H1 (cell line): ENCODE measurements at regions not wholly inside any gene's neighbourhood (a gene's known extent, or its start where the extent isn't known, plus 50 kb on each side); places are given as distances from the start of the nearest gene placed in this dataset.

Source experiments
- CTCF ChIA-PET: fragments of 300-600 bp; sonication (Branson Sonifier 250); formaldehyde crosslinking; loops from one replicate; lab custom pipeline; 2021; ENCODE audit not compliant: partially characterized antibody; lab: Charles Lee
- POLR2A ChIA-PET: fragments of 300-600 bp; sonication (Branson Sonifier 250); formaldehyde crosslinking; loops from one replicate; lab custom pipeline; 2021; ENCODE audit warnings: inconsistent platforms; ENCODE audit not compliant: partially characterized antibody; lab: Charles Lee
- DNase-seq, 2 experiments: peaks; one replicate each; pipeline versions ENCODE4 v3.0.0 to v3.0.0-alpha.2; 2010 to 2022; ENCODE audit warnings: low spot score in 2 of 2, low read depth in 1 of 2, mixed read lengths in 1 of 2
- FAIRE-seq: peaks from 2 replicates; lab custom pipeline; 2011; peaks lifted over from hg19 to GRCh38; lab: Jason Lieb, UNC
- H2AFZ ChIP-seq: 2 replicates; pipeline ENCODE4 v1.8.1; 2012; ENCODE audit warnings: low read length, inconsistent platforms
- H2AK5ac ChIP-seq: 2 replicates; pipeline ENCODE4 v1.6.1; 2013; ENCODE audit warnings: low read depth, low read length
- H2BK120ac ChIP-seq: replicated peaks from 2 replicates; pipeline ENCODE3; 2013; ENCODE audit warnings: low read depth, low read length, inconsistent platforms
- H2BK12ac ChIP-seq: 2 replicates; pipeline ENCODE4 v1.6.1; 2013; ENCODE audit warnings: low read depth, low read length
- H2BK15ac ChIP-seq: 2 replicates; pipeline ENCODE4 v1.6.1; 2013; ENCODE audit warnings: low read length
- H2BK20ac ChIP-seq: 2 replicates; pipeline ENCODE4 v1.6.1; 2013; ENCODE audit warnings: low read length
- H2BK5ac ChIP-seq: 2 replicates; pipeline ENCODE4 v1.6.1; 2013; ENCODE audit warnings: low read depth, low read length
- H3K14ac ChIP-seq: 2 replicates; pipeline ENCODE4 v1.6.1; 2013; ENCODE audit warnings: inconsistent platforms; ENCODE audit not compliant: insufficient read length
- H3K18ac ChIP-seq: 2 replicates; pipeline ENCODE4 v1.6.1; 2013; ENCODE audit warnings: low read length; ENCODE audit errors: extremely low read depth
- H3K23ac ChIP-seq: 2 replicates; pipeline ENCODE4 v1.6.1; 2013; ENCODE audit warnings: inconsistent platforms; ENCODE audit not compliant: insufficient read length
- H3K23me2 ChIP-seq: 2 replicates; pipeline ENCODE4 v1.6.1; 2013; ENCODE audit warnings: low read depth, low read length
- H3K27ac ChIP-seq: 2 replicates; pipeline ENCODE4 v1.6.1; 2011; ENCODE audit warnings: low read depth, low read length, inconsistent platforms
- H3K27me3 ChIP-seq, 4 experiments: replicated peaks in 1 of 4; 1 replicate in 1 of 4; 2 replicates in 3 of 4; pipeline versions ENCODE4 v1.6.1 to v1.8.1; 2011 to 2013; ENCODE audit warnings: low read length in 3 of 4, mild to moderate bottlenecking in 3 of 4, inconsistent platforms in 2 of 4, mixed read lengths in 2 of 4, moderate library complexity in 1 of 4; ENCODE audit not compliant: control insufficient read depth in 3 of 4, insufficient read depth in 3 of 4; ENCODE audit errors: extremely low read depth in 1 of 4
- H3K36me3 ChIP-seq, 4 experiments: 2 replicates each; pipeline versions ENCODE4 v1.6.1 to v1.8.1; 2011 to 2013; ENCODE audit warnings: mild to moderate bottlenecking in 4 of 4, low read length in 3 of 4, moderate library complexity in 2 of 4, control low read depth in 1 of 4, inconsistent platforms in 1 of 4; ENCODE audit not compliant: insufficient read depth in 4 of 4, control insufficient read depth in 2 of 4
- H3K4ac ChIP-seq: replicated peaks from 2 replicates; pipeline ENCODE3; 2013; ENCODE audit warnings: low read length, low read depth, mixed read lengths, inconsistent platforms; ENCODE audit not compliant: insufficient read length
- H3K4me1 ChIP-seq, 4 experiments: replicated peaks in 1 of 4; 1 replicate in 1 of 4; 2 replicates in 3 of 4; pipeline versions ENCODE4 v1.6.1 to v1.8.1; 2011 to 2013; ENCODE audit warnings: low read length in 3 of 4, inconsistent platforms in 2 of 4, mixed read lengths in 1 of 4; ENCODE audit not compliant: insufficient read depth in 4 of 4, control insufficient read depth in 3 of 4
- H3K4me2 ChIP-seq, 2 experiments: 2 replicates each; pipeline versions ENCODE4 v1.6.1 to v1.8.1; 2011 to 2013; ENCODE audit warnings: low read depth in 2 of 2, low read length in 2 of 2, control low read depth in 1 of 2, inconsistent platforms in 1 of 2, mild to moderate bottlenecking in 1 of 2; ENCODE audit not compliant: insufficient read depth in 1 of 2
- H3K4me3 ChIP-seq, 4 experiments: fragments of 200-600, 300-600 bp in 1 of 4; sonication (generic), shearing (Covaris generic), sonication (Bioruptor Twin) in 1 of 4; 2 replicates each; pipeline versions ENCODE4 v1.5.1 to v1.8.1; 2011 to 2016; ENCODE audit warnings: low read length in 4 of 4, low read depth in 3 of 4, control low read depth in 2 of 4, inconsistent platforms in 2 of 4, mild to moderate bottlenecking in 2 of 4, mixed read lengths in 1 of 4, moderate library complexity in 1 of 4; ENCODE audit not compliant: insufficient read depth in 2 of 4; ENCODE audit errors: extremely low read depth in 1 of 4
- H3K56ac ChIP-seq: replicated peaks from 2 replicates; pipeline ENCODE3; 2013; ENCODE audit warnings: low read depth, mild to moderate bottlenecking, mixed read lengths, low read length, inconsistent platforms; ENCODE audit not compliant: insufficient read length
- H3K79me1 ChIP-seq: 2 replicates; pipeline ENCODE4 v1.6.1; 2013; ENCODE audit warnings: low read depth, low read length, control low read depth
- H3K79me2 ChIP-seq, 2 experiments: 2 replicates each; pipeline versions ENCODE4 v1.6.1 to v1.8.1; 2012 to 2013; ENCODE audit warnings: low read length in 2 of 2, mild to moderate bottlenecking in 2 of 2, inconsistent platforms in 1 of 2; ENCODE audit not compliant: insufficient read depth in 2 of 2, control insufficient read depth in 1 of 2
- H3K9ac ChIP-seq, 4 experiments: replicated peaks in 1 of 4; 1 replicate in 1 of 4; 2 replicates in 3 of 4; pipeline versions ENCODE4 v1.6.1 to v1.8.1; 2011 to 2013; ENCODE audit warnings: low read depth in 3 of 4, low read length in 3 of 4, control low read depth in 2 of 4, mild to moderate bottlenecking in 2 of 4, moderate library complexity in 2 of 4, inconsistent platforms in 1 of 4; ENCODE audit errors: extremely low read depth in 1 of 4
- H3K9me3 ChIP-seq, 2 experiments: 2 replicates each; pipeline versions ENCODE4 v1.6.1 to v1.8.1; 2012 to 2013; ENCODE audit warnings: mild to moderate bottlenecking in 2 of 2, moderate library complexity in 2 of 2, control low read depth in 1 of 2, inconsistent platforms in 1 of 2, low read depth in 1 of 2, low read length in 1 of 2, mixed read lengths in 1 of 2; ENCODE audit not compliant: insufficient read depth in 2 of 2
- H4K20me1 ChIP-seq, 2 experiments: replicated peaks in 1 of 2; 2 replicates each; pipeline versions ENCODE3 to v1.8.1; 2011 to 2013; ENCODE audit warnings: inconsistent platforms in 2 of 2, low read length in 2 of 2, mild to moderate bottlenecking in 1 of 2; ENCODE audit not compliant: insufficient read depth in 2 of 2, control insufficient read depth in 1 of 2
- H4K5ac ChIP-seq: 2 replicates; pipeline ENCODE4 v1.6.1; 2013; ENCODE audit warnings: low read length, low read depth, mixed read lengths, inconsistent platforms; ENCODE audit not compliant: insufficient read length
- H4K8ac ChIP-seq: 2 replicates; pipeline ENCODE4 v1.8.0; 2013; ENCODE audit warnings: mild to moderate bottlenecking, moderate library complexity, low read length, inconsistent platforms; ENCODE audit not compliant: insufficient read depth; ENCODE audit errors: extremely low read depth
- H4K91ac ChIP-seq: replicated peaks from 2 replicates; pipeline ENCODE3; 2013; ENCODE audit warnings: low read length, mixed read lengths, inconsistent platforms; ENCODE audit not compliant: insufficient read length
- BACH1 ChIP-seq: IDR thresholded peaks from 2 replicates; pipeline ENCODE4 v1.6.1; 2012; ENCODE audit warnings: low read length, improper control_type of control experiment
- BRCA1 ChIP-seq: IDR thresholded peaks from 2 replicates; pipeline ENCODE4 v1.6.1; 2012; ENCODE audit warnings: low read depth, low read length, improper control_type of control experiment
- CBX5 ChIP-seq: fragments of 300-800, 300-1000 bp; sonication (generic); IDR thresholded peaks from 2 replicates; pipeline ENCODE4 v1.7.1; 2016; ENCODE audit warnings: antibody characterized with exemption, low read length, low read depth
- CBX8 ChIP-seq: fragments of 300-800, 300-1000 bp; sonication (generic); IDR thresholded peaks from 2 replicates; pipeline ENCODE4 v1.7.1; 2016; ENCODE audit warnings: low read depth, low read length, borderline replicate concordance
- EZH2 ChIP-seq: fragments of 200-600 bp; sonication (generic); IDR thresholded peaks from 2 replicates; pipeline ENCODE4 v1.7.1; 2012; ENCODE audit warnings: low read depth, mild to moderate bottlenecking, moderate library complexity, low read length, inconsistent platforms; ENCODE audit not compliant: severe bottlenecking
- HDAC6 ChIP-seq: IDR thresholded peaks from one replicate; pipeline ENCODE4 v1.7.1; 2012; ENCODE audit warnings: low read depth, mild to moderate bottlenecking, inconsistent platforms, low read length, moderate library complexity
- JUND ChIP-seq: IDR thresholded peaks from 2 replicates; pipeline ENCODE4 v1.6.1; 2011; ENCODE audit warnings: mild to moderate bottlenecking, improper control_type of control experiment, low read length
- MAFK ChIP-seq: IDR thresholded peaks from 2 replicates; pipeline ENCODE4 v1.6.1; 2012; ENCODE audit warnings: low read depth, mild to moderate bottlenecking, improper control_type of control experiment, low read length
- POLR2AphosphoS5 ChIP-seq: IDR thresholded peaks from 2 replicates; pipeline ENCODE4 v1.6.1; 2011; ENCODE audit warnings: low read depth, low read length
- RAD21 ChIP-seq, 2 experiments: IDR thresholded peaks in 1 of 2; conservative IDR thresholded peaks in 1 of 2; 2 replicates each; pipeline ENCODE4 v1.6.1; 2011; ENCODE audit warnings: low read depth in 2 of 2, low read length in 2 of 2, improper control_type of control experiment in 1 of 2, inconsistent platforms in 1 of 2, mild to moderate bottlenecking in 1 of 2, moderate library complexity in 1 of 2
- RBBP5 ChIP-seq: IDR thresholded peaks from 2 replicates; pipeline ENCODE4 v1.7.1; 2012; ENCODE audit warnings: low read depth, mild to moderate bottlenecking, inconsistent platforms, low read length, moderate library complexity, borderline replicate concordance
- SIRT6 ChIP-seq: IDR thresholded peaks from one replicate; pipeline ENCODE4 v1.7.1; 2012; ENCODE audit warnings: low read length, inconsistent platforms
- SIX5 ChIP-seq: IDR thresholded peaks from 2 replicates; pipeline ENCODE4 v1.6.1; 2011; ENCODE audit warnings: mild to moderate bottlenecking, low read depth, low read length
- TAF1 ChIP-seq: IDR thresholded peaks from 2 replicates; pipeline ENCODE4 v1.6.1; 2011; ENCODE audit warnings: mild to moderate bottlenecking, low read depth, low read length
- TEAD4 ChIP-seq: IDR thresholded peaks from 2 replicates; pipeline ENCODE4 v1.6.1; 2012; ENCODE audit warnings: low read depth, low read length, inconsistent platforms, mixed read lengths
- YY1 ChIP-seq: IDR thresholded peaks from 2 replicates; pipeline ENCODE4 v1.6.1; 2011; ENCODE audit warnings: low read depth, mild to moderate bottlenecking, low read length
- WGBS, 2 experiments: shearing (Covaris generic) in 1 of 2; methylation state at CpG; one replicate each; pipeline versions ENCODE4 v1.1.6 to v1.1.7; 2013 to 2015; ENCODE audit warnings: low lambda C conversion rate in 2 of 2, mixed read lengths in 2 of 2, inconsistent platforms in 1 of 2, low coverage in 1 of 2, missing lambda C conversion rate in 1 of 2; ENCODE audit not compliant: insufficient replicate concordance in 2 of 2, insufficient coverage in 1 of 2, insufficient read length in 1 of 2; ENCODE audit errors: extremely low coverage in 1 of 2, missing lambda C conversion rate in 1 of 2; 5-methylcytosine and 5-hydroxymethylcytosine counted together

DNA sequence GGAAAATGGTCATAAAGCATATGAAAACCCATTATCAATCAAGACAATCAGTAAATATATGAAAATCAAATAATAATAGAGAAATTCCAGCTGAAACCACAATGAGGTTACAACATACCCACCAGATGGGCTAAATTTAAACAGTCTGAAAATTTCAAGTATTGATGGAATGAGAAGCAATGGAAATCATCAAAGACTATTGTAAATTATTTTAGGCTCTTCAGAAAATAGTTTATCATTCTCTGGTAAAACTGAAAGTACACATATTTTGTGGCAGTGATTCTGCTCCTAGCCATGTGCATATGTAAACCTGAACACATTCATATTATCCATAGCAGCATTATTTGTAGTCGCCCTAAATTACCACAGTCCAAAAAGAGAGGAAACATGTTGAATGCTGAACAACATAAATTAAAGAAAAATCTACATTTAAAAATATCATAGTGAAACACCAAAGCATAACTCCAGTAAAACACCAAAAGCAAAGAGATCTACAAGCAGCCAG is 215.3 kb downstream of the PRELID2 start:
- FAIRE-seq, result no peak
- H4K8ac ChIP-seq, result no peak overlapping the region
- no peak overlapping the region for H2BK120ac ChIP-seq
- H3K4me3 ChIP-seq, result no peak overlapping the region
- H3K79me2 ChIP-seq, result no peaks in the 10 kb centered on the region
- no peak overlapping the region for H3K4me2 ChIP-seq
- H2AFZ ChIP-seq, result no peak overlapping the region
- no peak overlapping the region for H3K56ac ChIP-seq
- no peak overlapping the region for H3K4ac ChIP-seq
- H4K91ac ChIP-seq, result no peak overlapping the region
- no peak overlapping the region for H3K23ac ChIP-seq
- H2BK15ac ChIP-seq, result no peak overlapping the region
- WGBS, 2 experiments, result 87% methylated on average over 1 of the region's 1 CpG; no CpG with 5 or more reads in 1 of the 2 experiments
- H3K79me1 ChIP-seq, result no peaks in the 10 kb centered on the region
- no peak overlapping the region for H2BK5ac ChIP-seq
- ChIA-PET POLR2A (no interaction called here), CTCF (no interaction called here)
- no peaks in the 10 kb centered on the region for H3K23me2 ChIP-seq
- TF ChIP-seq HDAC6 (no peak), JUND (no peak), EZH2 (no peak), BRCA1 (no peak), RAD21 (IDR thresholded peaks at IDR 0.05 in 1 of 2, conservative IDR thresholded peaks at IDR 0.05 in 1 of 2; ENCODE audit: low read depth in 2 of 2, low read length in 2 of 2) (no peak), SIX5 (no peak), MAFK (no peak), CBX5 (no peak), CBX8 (no peak), POLR2AphosphoS5 (no peak), BACH1 (no peak), TAF1 (no peak), RBBP5 (no peak), YY1 (no peak), TEAD4 (no peak), SIRT6 (no peak)
- peaks cover 8 to 19% of the 10 kb centered on the region in 2 experiments; a peak in 3 of 4 replicates for H3K9me3 ChIP-seq
- no peak overlapping the region for H3K9ac ChIP-seq
- no peak overlapping the region for H2BK12ac ChIP-seq
- no peaks in the 10 kb centered on the region for H3K4me1 ChIP-seq
- no peaks in the 10 kb centered on the region for H3K27me3 ChIP-seq
- H2BK20ac ChIP-seq, result no peak overlapping the region
- no peak overlapping the region for H2AK5ac ChIP-seq
- H3K36me3 ChIP-seq, result 0 out of 8 replicates have a peak, but pooled peaks cover 0 to 2% (median 0%) of the 10 kb centered on the region in 4 experiments
- H3K18ac ChIP-seq, result no peak overlapping the region
- H4K5ac ChIP-seq, result no peak overlapping the region
- no peaks in the 10 kb centered on the region for H4K20me1 ChIP-seq
- no peak overlapping the region for H3K14ac ChIP-seq
- H3K27ac ChIP-seq, result no peak overlapping the region
- no peak for DNase-seq
